ENCODE measurements at regions not wholly inside any gene's neighbourhood (a gene's known extent, or its start where the extent isn't known, plus 50 kb on each side); places are given as distances from the start of the nearest gene placed in this dataset.

DNA sequence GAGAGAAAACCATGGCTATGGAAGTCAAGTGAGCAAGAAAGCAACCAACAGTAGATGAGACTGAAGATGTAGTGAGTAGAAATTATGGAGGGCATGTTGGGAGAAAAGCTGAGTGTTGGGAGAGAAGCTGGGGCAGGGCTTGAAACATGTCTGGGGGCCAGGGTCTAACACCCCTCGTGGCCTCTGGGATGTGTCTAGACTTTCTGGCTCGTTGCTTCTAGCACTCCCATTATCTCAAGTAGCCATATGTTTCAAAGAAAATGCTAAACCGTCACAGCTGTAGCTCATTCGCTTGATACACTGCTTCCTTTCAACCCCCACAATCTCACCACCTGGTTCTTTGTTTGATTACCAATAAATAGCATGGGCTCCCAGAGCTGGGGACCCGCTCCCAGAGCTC, 83.8 kb upstream of the BCHE start:
- TF ChIP-seq POLR2A (IDR thresholded peaks at IDR 0.05; ENCODE audit: low read depth, low read length): no peak
- no peak for TF ChIP-seq SPI1 (IDR thresholded peaks at IDR 0.05; ENCODE audit: low read depth, low read length)
